OCI-LY7 (cell line): ENCODE measurements at regions not wholly inside any gene's neighbourhood (a gene's known extent, or its start where the extent isn't known, plus 50 kb on each side); places are given as distances from the start of the nearest gene placed in this dataset.

ENCODE experiments used
- BruUV-seq: library from RNA; stranded (reverse); fragments of 400-500 nt; replicated peaks from 2 replicates; lab custom pipeline; 2021; lab: Mats Ljungman, UMichigan
- CTCF ChIA-PET: fragments of 300-600 bp; sonication (Branson Sonifier 250); formaldehyde crosslinking; loops from one replicate; lab custom pipeline; 2022; ENCODE audit warnings: antibody characterized with exemption; ENCODE audit not compliant: unreplicated experiment; lab: Charles Lee
- POLR2A ChIA-PET: fragments of 300-600 bp; sonication (Branson Sonifier 250); formaldehyde crosslinking; loops from one replicate; lab custom pipeline; 2022; ENCODE audit warnings: antibody characterized with exemption; lab: Charles Lee
- DNase-seq: peaks from one replicate; pipeline ENCODE4 v3.0.0-alpha.2; 2015; ENCODE audit warnings: low spot score
- H2AFZ ChIP-seq: fragments of 200-600 bp; sonication (generic), shearing (Covaris generic); 2 replicates; pipeline ENCODE4 v1.6.1; 2014; ENCODE audit warnings: mild to moderate bottlenecking, antibody characterized with exemption, low read length, moderate library complexity
- H3K27ac ChIP-seq: fragments of 200-600 bp; sonication (generic); 2 replicates; pipeline ENCODE4 v1.5.1; 2014; ENCODE audit warnings: mixed run types, low read depth, mild to moderate bottlenecking, moderate library complexity, low read length, inconsistent platforms; ENCODE audit not compliant: poor library complexity, severe bottlenecking
- H3K36me3 ChIP-seq: fragments of 200-600 bp; sonication (generic); 2 replicates; pipeline ENCODE4 v1.6.1; 2014; ENCODE audit warnings: mild to moderate bottlenecking, antibody characterized with exemption, low read length, moderate library complexity, mixed read lengths; ENCODE audit not compliant: insufficient read depth
- H3K4me1 ChIP-seq: fragments of 200-600 bp; sonication (generic); 2 replicates; pipeline ENCODE4 v1.5.1; 2014; ENCODE audit warnings: mild to moderate bottlenecking, low read length; ENCODE audit not compliant: insufficient read depth, poor library complexity, severe bottlenecking
- H3K4me2 ChIP-seq: fragments of 200-600 bp; sonication (generic); 2 replicates; pipeline ENCODE4 v1.6.1; 2014; ENCODE audit warnings: mild to moderate bottlenecking, low read length
- H3K4me3 ChIP-seq: fragments of 200-600 bp; sonication (generic); 2 replicates; pipeline ENCODE4 v1.5.1; 2014; ENCODE audit warnings: mild to moderate bottlenecking, low read depth, low read length; ENCODE audit not compliant: poor library complexity, severe bottlenecking
- H3K79me2 ChIP-seq: fragments of 200-600 bp; sonication (generic); 2 replicates; pipeline ENCODE4 v1.6.1; 2016; ENCODE audit warnings: low read depth, mild to moderate bottlenecking, low read length, moderate library complexity, mixed read lengths; ENCODE audit not compliant: insufficient read depth
- H3K9me2 ChIP-seq: fragments of 200-600 bp; sonication (generic); 2 replicates; pipeline ENCODE4 v1.6.1; 2016; ENCODE audit warnings: mild to moderate bottlenecking, low read length, mixed read lengths; ENCODE audit not compliant: insufficient read depth
- H3K9me3 ChIP-seq: fragments of 200-600 bp; sonication (generic); 2 replicates; pipeline ENCODE4 v1.6.1; 2014; ENCODE audit warnings: mild to moderate bottlenecking, mixed run types, low read length, mixed read lengths
- H4K20me1 ChIP-seq: fragments of 200-600 bp; sonication (generic); 2 replicates; pipeline ENCODE4 v1.6.1; 2014; ENCODE audit warnings: mild to moderate bottlenecking, antibody characterized with exemption, low read length, moderate library complexity, mixed read lengths; ENCODE audit not compliant: insufficient read depth
- CTCF ChIP-seq: fragments of 200-600 bp; sonication (generic); conservative IDR thresholded peaks from 2 replicates; pipeline ENCODE4 v1.5.1; 2014; ENCODE audit warnings: mild to moderate bottlenecking, antibody characterized with exemption, low read length, moderate library complexity, mixed read lengths
- EZH2phosphoT487 ChIP-seq: fragments of 200-600 bp; sonication (generic); IDR thresholded peaks from 2 replicates; pipeline ENCODE4 v1.6.1; 2018; ENCODE audit warnings: low read depth, borderline replicate concordance, mild to moderate bottlenecking, mixed run types, antibody characterized with exemption, low read length, moderate library complexity, mixed read lengths
- intact Hi-C: fragments of 100-400 bp; cut with micrococcal nuclease; formaldehyde crosslinking; loops from one replicate; pipeline ENCODE4 v1.10.0; 2022; ENCODE audit not compliant: unreplicated experiment

- Histone ChIP-seq H3K4me3 (no peak overlapping the region), H4K20me1 (no peaks in the 10 kb centered on the region), H3K27ac (no peak overlapping the region), H3K79me2 (no peaks in the 10 kb centered on the region), H3K9me2 (no peaks in the 10 kb centered on the region), H2AFZ (no peak overlapping the region), H3K4me2 (no peak overlapping the region), H3K9me3 (no peaks in the 10 kb centered on the region), H3K36me3 (no peaks in the 10 kb centered on the region), H3K4me1 (no peaks in the 10 kb centered on the region)
- ChIA-PET POLR2A (no interaction called here), CTCF (no interaction called here)
- intact Hi-C loops, result loop anchor here (5.0 kb wide), 1 partner anchor 303 kb away; no protein-coding TSS in a partner anchor
- TF ChIP-seq EZH2phosphoT487 (no peak), CTCF (no peak)
- no peak for DNase-seq
- no TSS peak for BruUV-seq
Measured at GRCh38 chr12:76623931-76624330, 64.4 kb upstream of the OSBPL8 start.

- H3K4me1 ChIP-seq, result no peaks in the 10 kb centered on the region
- H3K9me2 ChIP-seq, result no peaks in the 10 kb centered on the region
- BruUV-seq, result no TSS peak
- no peaks in the 10 kb centered on the region for H3K79me2 ChIP-seq
- no peak overlapping the region for H3K4me3 ChIP-seq
- H4K20me1 ChIP-seq, result no peaks in the 10 kb centered on the region
- no peak overlapping the region for H3K27ac ChIP-seq
- no peak overlapping the region for H2AFZ ChIP-seq
- CTCF ChIA-PET, result no interaction called here
- H3K36me3 ChIP-seq, result no peaks in the 10 kb centered on the region
- POLR2A ChIA-PET, result no interaction called here
- DNase-seq, result no peak
- H3K9me3 ChIP-seq, result no peaks in the 10 kb centered on the region
- no peak overlapping the region for H3K4me2 ChIP-seq
- intact Hi-C loops, result no loop called here
- TF ChIP-seq EZH2phosphoT487, result no peak
- TF ChIP-seq CTCF, result no peak
Measured at GRCh38 chr12:76627346-76628135, 68.0 kb upstream of the OSBPL8 start.

- Histone ChIP-seq H3K4me3 (no peak overlapping the region), H3K79me2 (no peaks in the 10 kb centered on the region), H4K20me1 (no peaks in the 10 kb centered on the region), H3K4me1 (no peaks in the 10 kb centered on the region), H2AFZ (no peak overlapping the region), H3K4me2 (no peak overlapping the region), H3K36me3 (no peaks in the 10 kb centered on the region), H3K9me2 (no peaks in the 10 kb centered on the region), H3K9me3 (no peaks in the 10 kb centered on the region), H3K27ac (no peak overlapping the region)
- POLR2A ChIA-PET, result interaction anchor here (0.7 to 1.0 kb wide), 2 partner anchors 311 to 515 kb away, joined by 3 read pairs; no protein-coding TSS in a partner anchor
- DNase-seq, result no peak
- BruUV-seq, result no TSS peak
- CTCF ChIA-PET, result interaction anchor here (0.6 kb wide), 1 partner anchor 17 kb away, joined by 3 read pairs; no protein-coding TSS in a partner anchor
- TF ChIP-seq EZH2phosphoT487 (no peak), CTCF (no peak)
- intact Hi-C loops, result no loop called here
Measured at GRCh38 chr12:76628745-76629144, 69.2 kb upstream of the OSBPL8 start.
